Tibial nerve (tissue), 3 donors: ENCODE measurements at regions not wholly inside any gene's neighbourhood (a gene's known extent, or its start where the extent isn't known, plus 50 kb on each side); places are given as distances from the start of the nearest gene placed in this dataset.

Experiments
- POLR2A ChIP-seq, 2 donors: fragments of 450-650 bp; IDR thresholded peaks; one replicate each; pipeline ENCODE4 v1.6.1; 2017; ENCODE audit warnings: antibody characterized with exemption in 2 of 2, mild to moderate bottlenecking in 2 of 2, moderate library complexity in 2 of 2
- TF ChIP-seq, protein P1 (sequence below), 5 experiments: fragments of 200-600 bp in 3 of 5; fragments of 450-650 bp in 2 of 5; sonication (generic) in 3 of 5; IDR thresholded peaks; one replicate each; pipeline ENCODE4 v1.5.1; 2016 to 2019; ENCODE audit warnings: antibody characterized with exemption in 5 of 5, mild to moderate bottlenecking in 3 of 5, moderate library complexity in 2 of 5

DNA sequence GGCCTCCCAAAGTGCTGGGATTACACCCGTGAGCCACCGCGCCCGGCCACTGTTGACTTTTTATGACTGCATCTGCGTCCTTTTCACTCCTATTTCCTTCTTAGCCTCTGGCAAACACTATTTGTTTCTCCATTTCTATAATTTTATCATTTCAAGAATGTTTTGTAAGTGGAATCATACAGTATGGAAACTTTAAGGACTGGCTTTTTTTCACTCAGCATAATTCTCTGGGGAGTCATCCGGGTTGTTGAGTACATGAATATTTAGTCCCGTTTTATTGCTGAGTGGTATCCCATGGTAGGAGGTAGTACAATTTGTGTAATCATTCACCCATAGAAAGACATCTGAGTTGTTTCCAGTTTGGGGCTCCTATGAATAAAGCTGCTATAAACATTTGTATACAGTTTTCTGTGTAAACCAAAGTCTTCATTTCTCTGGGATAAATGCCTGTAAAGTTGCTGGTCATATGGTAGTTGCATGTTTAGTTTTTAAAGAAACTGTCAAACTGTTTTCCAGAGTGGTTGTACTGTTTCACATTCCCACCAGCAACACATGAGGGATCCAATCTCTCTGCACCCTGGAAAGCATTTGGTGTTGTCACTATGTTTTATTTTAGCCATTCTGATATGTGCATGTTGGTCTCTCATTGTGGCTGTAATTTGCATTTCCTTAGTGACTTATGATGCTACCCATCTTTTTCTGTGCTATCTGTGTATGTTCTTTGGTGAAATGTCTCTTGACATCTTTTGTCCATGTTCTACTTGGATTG is 139.6 kb upstream of the EEPD1 start:
- TF ChIP-seq, protein P1, sequence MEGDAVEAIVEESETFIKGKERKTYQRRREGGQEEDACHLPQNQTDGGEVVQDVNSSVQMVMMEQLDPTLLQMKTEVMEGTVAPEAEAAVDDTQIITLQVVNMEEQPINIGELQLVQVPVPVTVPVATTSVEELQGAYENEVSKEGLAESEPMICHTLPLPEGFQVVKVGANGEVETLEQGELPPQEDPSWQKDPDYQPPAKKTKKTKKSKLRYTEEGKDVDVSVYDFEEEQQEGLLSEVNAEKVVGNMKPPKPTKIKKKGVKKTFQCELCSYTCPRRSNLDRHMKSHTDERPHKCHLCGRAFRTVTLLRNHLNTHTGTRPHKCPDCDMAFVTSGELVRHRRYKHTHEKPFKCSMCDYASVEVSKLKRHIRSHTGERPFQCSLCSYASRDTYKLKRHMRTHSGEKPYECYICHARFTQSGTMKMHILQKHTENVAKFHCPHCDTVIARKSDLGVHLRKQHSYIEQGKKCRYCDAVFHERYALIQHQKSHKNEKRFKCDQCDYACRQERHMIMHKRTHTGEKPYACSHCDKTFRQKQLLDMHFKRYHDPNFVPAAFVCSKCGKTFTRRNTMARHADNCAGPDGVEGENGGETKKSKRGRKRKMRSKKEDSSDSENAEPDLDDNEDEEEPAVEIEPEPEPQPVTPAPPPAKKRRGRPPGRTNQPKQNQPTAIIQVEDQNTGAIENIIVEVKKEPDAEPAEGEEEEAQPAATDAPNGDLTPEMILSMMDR (IDR thresholded peaks at IDR 0.05): no peak
- TF ChIP-seq POLR2A (IDR thresholded peaks at IDR 0.05): no peak
